Right lung (tissue), 2 donors: ENCODE measurements at regions not wholly inside any gene's neighbourhood (a gene's known extent, or its start where the extent isn't known, plus 50 kb on each side); places are given as distances from the start of the nearest gene placed in this dataset.

ENCODE experiments used
- DNase-seq, 2 donors: peaks; one replicate each; pipeline ENCODE4 v3.0.0-alpha.2; 2013

DNA sequence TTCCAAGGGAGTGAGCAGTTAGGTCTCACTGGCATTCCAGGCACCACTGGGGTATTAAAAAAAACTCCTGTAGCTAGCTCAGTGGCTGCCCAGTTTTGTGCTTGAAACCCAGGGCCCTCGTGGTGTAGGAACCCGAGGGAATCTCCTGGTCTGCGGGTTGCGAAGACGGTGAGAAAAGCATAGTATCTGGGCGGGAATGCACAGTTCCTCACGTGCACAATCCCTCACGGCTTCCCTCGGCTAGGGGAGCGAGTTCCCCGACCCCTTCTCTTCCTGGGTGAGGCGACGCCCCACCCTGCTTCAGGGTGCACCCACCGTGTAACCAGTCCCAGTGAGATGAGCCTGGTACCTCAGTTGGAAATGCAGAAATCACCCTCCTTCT, 50.5 kb upstream of the PGBD5 start:
- no peak for DNase-seq

DNA sequence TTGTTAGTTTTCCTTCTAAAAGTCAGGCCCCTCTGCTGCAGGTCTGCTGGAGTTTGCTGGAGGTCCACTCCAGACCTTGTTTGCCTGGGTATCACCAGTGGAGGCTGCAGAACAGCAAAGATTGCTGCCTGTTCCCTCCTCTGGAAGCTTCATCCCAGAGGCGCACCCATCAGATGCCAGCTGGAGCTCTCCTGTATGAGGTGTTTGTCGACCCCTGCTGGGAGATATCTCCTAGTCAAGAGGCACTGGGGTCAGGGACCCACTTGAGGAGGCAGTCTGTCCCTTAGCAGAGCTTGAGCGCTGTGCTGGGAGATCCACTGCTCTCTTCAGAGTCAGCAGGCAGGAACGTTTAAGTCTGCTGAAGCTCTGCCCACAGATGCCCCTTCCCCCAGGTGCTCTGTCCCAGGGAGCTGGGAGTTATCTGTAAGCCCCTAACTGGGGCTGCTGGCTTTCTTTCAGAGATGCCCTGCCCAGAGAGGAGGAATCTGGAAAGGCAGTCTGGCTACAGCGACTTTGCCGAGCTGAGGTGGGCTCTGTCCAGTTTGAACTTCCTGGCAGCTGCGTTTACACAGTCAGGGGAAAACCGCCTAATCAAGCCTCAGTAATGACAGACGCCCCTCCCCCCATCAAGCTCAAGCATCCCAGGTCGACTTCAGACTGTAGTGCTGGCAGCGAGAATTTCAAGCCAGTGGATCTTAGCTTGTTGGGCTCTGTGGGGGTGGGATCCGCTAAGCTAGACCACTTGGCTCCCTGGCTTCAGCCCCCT, 49.9 kb upstream of the PGBD5 start:
- DNase-seq, result peak in 1 of 2 donors; percentile 7
